Esophagus (tissue), 2 donors: ENCODE measurements at regions not wholly inside any gene's neighbourhood (a gene's known extent, or its start where the extent isn't known, plus 50 kb on each side); places are given as distances from the start of the nearest gene placed in this dataset.

Source experiments
- H3K27ac ChIP-seq, 2 donors: one replicate each; pipeline ENCODE4 v1.5.1; 2013; ENCODE audit warnings: low read depth in 2 of 2, mild to moderate bottlenecking in 2 of 2, inconsistent platforms in 1 of 2, low read length in 1 of 2, moderate library complexity in 1 of 2
- H3K27me3 ChIP-seq, 2 donors: one replicate each; pipeline ENCODE4 v1.6.1; 2013; ENCODE audit warnings: low read length in 2 of 2, control low read depth in 1 of 2, mild to moderate bottlenecking in 1 of 2; ENCODE audit not compliant: insufficient read depth in 2 of 2, control insufficient read depth in 1 of 2
- H3K36me3 ChIP-seq, 2 donors: one replicate each; pipeline ENCODE4 v1.6.1; 2013; ENCODE audit warnings: low read length in 1 of 2; ENCODE audit not compliant: control insufficient read depth in 2 of 2, insufficient read depth in 2 of 2
- H3K4me1 ChIP-seq, 2 donors: one replicate each; pipeline ENCODE4 v1.6.1; 2013; ENCODE audit warnings: low read length in 1 of 2; ENCODE audit not compliant: control insufficient read depth in 2 of 2, insufficient read depth in 2 of 2
- H3K4me3 ChIP-seq, 2 donors: one replicate each; pipeline ENCODE4 v1.5.1; 2013; ENCODE audit warnings: low read length in 2 of 2, mild to moderate bottlenecking in 2 of 2, low read depth in 1 of 2, moderate library complexity in 1 of 2
- H3K9me3 ChIP-seq, 2 donors: one replicate each; pipeline ENCODE4 v1.6.1; 2013; ENCODE audit warnings: mild to moderate bottlenecking in 2 of 2, low read depth in 1 of 2, low read length in 1 of 2, moderate library complexity in 1 of 2; ENCODE audit not compliant: control insufficient read depth in 2 of 2, insufficient read depth in 1 of 2
- whole genome bisulfite sequencing, 2 donors: extraction: QIAGEN DNeasy Blood & Tissue Kit; methylation state at CpG; one replicate each; pipeline ENCODE4 v1.1.7; 2013; 5-methylcytosine and 5-hydroxymethylcytosine counted together
- donor health status: healthy with polysubstance abuse.
- donor health status: Bipolar disorder and iron deficiency.

GRCh38 chr20:57020364-57020763 is 246.1 kb downstream of the BMP7 start:
- Histone ChIP-seq H3K27ac (no peak overlapping the region), H3K36me3 (no peaks in the 10 kb centered on the region), H3K4me1 (peaks cover 2% of the 10 kb centered on the region in 2 donors), H3K9me3 (no peaks in the 10 kb centered on the region), H3K4me3 (no peak overlapping the region), H3K27me3 (peaks cover 0 to 6% of the 10 kb centered on the region in 2 donors)
- WGBS, 2 donors = 43 to 58% methylated on average over 9 of the region's 9 CpGs

- Histone ChIP-seq H3K9me3 (no peaks in the 10 kb centered on the region), H3K4me3 (no peak overlapping the region), H3K27me3 (peaks cover 0 to 6% of the 10 kb centered on the region in 2 donors), H3K36me3 (no peaks in the 10 kb centered on the region), H3K4me1 (peaks cover 2% of the 10 kb centered on the region in 2 donors), H3K27ac (no peak overlapping the region)
- WGBS, 2 donors = 70 to 79% methylated on average over 6 of the region's 6 CpGs
Observed at GRCh38 chr20:57022306-57022705, 244.1 kb downstream of the BMP7 start.

GRCh38 chr20:57023007-57023406 is 243.4 kb downstream of the BMP7 start:
- peaks cover 0 to 6% of the 10 kb centered on the region in 2 donors for H3K27me3 ChIP-seq
- no peaks in the 10 kb centered on the region for H3K36me3 ChIP-seq
- H3K4me3 ChIP-seq = no peak overlapping the region
- peaks cover 2% of the 10 kb centered on the region in 2 donors for H3K4me1 ChIP-seq
- 87 to 88% methylated on average over 2 of the region's 2 CpGs for WGBS, 2 donors
- H3K9me3 ChIP-seq = no peaks in the 10 kb centered on the region
- H3K27ac ChIP-seq = no peak overlapping the region

GRCh38 chr20:57023997-57024396 is 242.4 kb downstream of the BMP7 start:
- WGBS, 2 donors = 88 to 93% methylated on average over 9 of the region's 9 CpGs
- H3K36me3 ChIP-seq = no peaks in the 10 kb centered on the region
- H3K27ac ChIP-seq = no peak overlapping the region
- H3K4me1 ChIP-seq = peaks cover 2% of the 10 kb centered on the region in 2 donors
- peaks cover 0 to 6% of the 10 kb centered on the region in 2 donors for H3K27me3 ChIP-seq
- H3K4me3 ChIP-seq = no peak overlapping the region
- H3K9me3 ChIP-seq = no peaks in the 10 kb centered on the region

- H3K27me3 ChIP-seq = peaks cover 0 to 6% of the 10 kb centered on the region in 2 donors
- WGBS, 2 donors = 75 to 83% methylated on average over 4 of the region's 4 CpGs
- H3K9me3 ChIP-seq = no peaks in the 10 kb centered on the region
- H3K4me1 ChIP-seq = peaks cover 2% of the 10 kb centered on the region in 2 donors
- H3K4me3 ChIP-seq = no peak overlapping the region
- H3K27ac ChIP-seq = no peak overlapping the region
- no peaks in the 10 kb centered on the region for H3K36me3 ChIP-seq
Observed at GRCh38 chr20:57024849-57025248, 241.6 kb downstream of the BMP7 start.

- 28% methylated on average over 3 of the region's 3 CpGs for WGBS, 2 donors
- H3K4me1 ChIP-seq = peaks cover 2% of the 10 kb centered on the region in 2 donors
Observed at GRCh38 chr20:57025261-57025660, 241.2 kb downstream of the BMP7 start.

GRCh38 chr20:57025666-57026224 is 240.7 kb downstream of the BMP7 start:
- Histone ChIP-seq H3K4me1 (peaks cover 0 to 2% of the 10 kb centered on the region in 2 donors), H3K4me3 (no peak overlapping the region), H3K9me3 (no peaks in the 10 kb centered on the region), H3K27me3 (peaks cover 0 to 4% of the 10 kb centered on the region in 2 donors), H3K27ac (no peak overlapping the region), H3K36me3 (no peaks in the 10 kb centered on the region)
- 36 to 54% methylated on average over 4 of the region's 4 CpGs for WGBS, 2 donors

More at GRCh38 chr20:57025261-57025660, 241.2 kb downstream of the BMP7 start:
- Histone ChIP-seq H3K4me3 (no peak overlapping the region), H3K36me3 (no peaks in the 10 kb centered on the region), H3K27ac (no peak overlapping the region), H3K27me3 (peaks cover 0 to 6% of the 10 kb centered on the region in 2 donors), H3K9me3 (no peaks in the 10 kb centered on the region)

- no peaks in the 10 kb centered on the region for H3K27me3 ChIP-seq
- H3K4me3 ChIP-seq = no peak overlapping the region
- 64 to 88% methylated on average over 5 of the region's 5 CpGs for WGBS, 2 donors
- H3K36me3 ChIP-seq = no peaks in the 10 kb centered on the region
- H3K27ac ChIP-seq = no peak overlapping the region
- H3K9me3 ChIP-seq = no peaks in the 10 kb centered on the region
- no peaks in the 10 kb centered on the region for H3K4me1 ChIP-seq
Observed at GRCh38 chr20:57027777-57028176, 238.7 kb downstream of the BMP7 start.

GRCh38 chr20:57030611-57031600 is 235.5 kb downstream of the BMP7 start:
- no peaks in the 10 kb centered on the region for H3K27me3 ChIP-seq
- H3K4me3 ChIP-seq = no peak overlapping the region
- H3K4me1 ChIP-seq = no peaks in the 10 kb centered on the region
- 56 to 59% methylated on average over 14 of the region's 14 CpGs for WGBS, 2 donors
- no peaks in the 10 kb centered on the region for H3K36me3 ChIP-seq
- H3K27ac ChIP-seq = no peak overlapping the region
- peaks cover 3 to 6% of the 10 kb centered on the region in 2 donors for H3K9me3 ChIP-seq
